ENCODE measurements at regions not wholly inside any gene's neighbourhood (a gene's known extent, or its start where the extent isn't known, plus 50 kb on each side); places are given as distances from the start of the nearest gene placed in this dataset.

- Mint-ChIP-seq H3K27me3 (ENCODE audit: low read depth) (no peaks in the 10 kb centered on the region), H3K4me1 (no peaks in the 10 kb centered on the region), H3K27ac (no peak overlapping the region), H3K9me3 (no peaks in the 10 kb centered on the region), H3K4me3 (no peak overlapping the region), H3K36me3 (ENCODE audit: low read depth) (no peaks in the 10 kb centered on the region)
- TF ChIP-seq, protein P1, sequence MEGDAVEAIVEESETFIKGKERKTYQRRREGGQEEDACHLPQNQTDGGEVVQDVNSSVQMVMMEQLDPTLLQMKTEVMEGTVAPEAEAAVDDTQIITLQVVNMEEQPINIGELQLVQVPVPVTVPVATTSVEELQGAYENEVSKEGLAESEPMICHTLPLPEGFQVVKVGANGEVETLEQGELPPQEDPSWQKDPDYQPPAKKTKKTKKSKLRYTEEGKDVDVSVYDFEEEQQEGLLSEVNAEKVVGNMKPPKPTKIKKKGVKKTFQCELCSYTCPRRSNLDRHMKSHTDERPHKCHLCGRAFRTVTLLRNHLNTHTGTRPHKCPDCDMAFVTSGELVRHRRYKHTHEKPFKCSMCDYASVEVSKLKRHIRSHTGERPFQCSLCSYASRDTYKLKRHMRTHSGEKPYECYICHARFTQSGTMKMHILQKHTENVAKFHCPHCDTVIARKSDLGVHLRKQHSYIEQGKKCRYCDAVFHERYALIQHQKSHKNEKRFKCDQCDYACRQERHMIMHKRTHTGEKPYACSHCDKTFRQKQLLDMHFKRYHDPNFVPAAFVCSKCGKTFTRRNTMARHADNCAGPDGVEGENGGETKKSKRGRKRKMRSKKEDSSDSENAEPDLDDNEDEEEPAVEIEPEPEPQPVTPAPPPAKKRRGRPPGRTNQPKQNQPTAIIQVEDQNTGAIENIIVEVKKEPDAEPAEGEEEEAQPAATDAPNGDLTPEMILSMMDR (IDR thresholded peaks at IDR 0.05; ENCODE audit: unreplicated experiment in 3 of 3), result no peak
These were observed 931.0 kb upstream of the INTU start for GRCh38 chr4:126701756-126702155.

GRCh38 chr4:126702747-126703146 is 930.0 kb upstream of the INTU start:
- H3K27me3 Mint-ChIP-seq (ENCODE audit: low read depth), result no peaks in the 10 kb centered on the region
- no peak overlapping the region for H3K27ac Mint-ChIP-seq
- H3K9me3 Mint-ChIP-seq, result no peaks in the 10 kb centered on the region
- H3K4me3 Mint-ChIP-seq, result no peak overlapping the region
- TF ChIP-seq, protein P1 (IDR thresholded peaks at IDR 0.05; ENCODE audit: unreplicated experiment in 3 of 3), result no peak
- no peaks in the 10 kb centered on the region for H3K4me1 Mint-ChIP-seq
- no peaks in the 10 kb centered on the region for H3K36me3 Mint-ChIP-seq (ENCODE audit: low read depth)

GRCh38 chr4:126705266-126705665 is 927.5 kb upstream of the INTU start:
- H3K9me3 Mint-ChIP-seq, result no peaks in the 10 kb centered on the region
- no peak overlapping the region for H3K4me3 Mint-ChIP-seq
- H3K27ac Mint-ChIP-seq, result no peak overlapping the region
- no peaks in the 10 kb centered on the region for H3K4me1 Mint-ChIP-seq
- H3K36me3 Mint-ChIP-seq (ENCODE audit: low read depth), result no peaks in the 10 kb centered on the region
- TF ChIP-seq, protein P1 (IDR thresholded peaks at IDR 0.05; ENCODE audit: unreplicated experiment in 3 of 3), result no peak
- no peaks in the 10 kb centered on the region for H3K27me3 Mint-ChIP-seq (ENCODE audit: low read depth)

DNA sequence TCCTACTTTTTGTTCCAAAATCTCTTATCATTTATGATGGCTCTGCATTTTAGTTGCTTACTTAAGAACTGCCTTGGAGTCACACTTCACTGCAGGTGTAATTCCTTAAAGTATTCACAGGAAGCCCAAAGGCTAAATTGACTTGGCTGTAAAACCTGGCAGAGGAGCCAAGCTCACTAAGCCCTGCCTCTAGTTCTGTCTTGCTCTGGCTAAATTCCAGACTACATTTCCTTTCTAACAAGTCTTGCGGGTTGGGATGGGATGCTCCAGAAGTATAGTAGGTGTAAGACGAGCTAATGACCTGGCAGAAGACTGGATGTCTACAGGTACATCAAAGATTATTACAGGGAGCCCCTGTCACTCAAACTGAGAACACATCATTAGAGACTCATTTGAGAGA is 924.0 kb upstream of the INTU start:
- no peaks in the 10 kb centered on the region for H3K9me3 Mint-ChIP-seq

DNA sequence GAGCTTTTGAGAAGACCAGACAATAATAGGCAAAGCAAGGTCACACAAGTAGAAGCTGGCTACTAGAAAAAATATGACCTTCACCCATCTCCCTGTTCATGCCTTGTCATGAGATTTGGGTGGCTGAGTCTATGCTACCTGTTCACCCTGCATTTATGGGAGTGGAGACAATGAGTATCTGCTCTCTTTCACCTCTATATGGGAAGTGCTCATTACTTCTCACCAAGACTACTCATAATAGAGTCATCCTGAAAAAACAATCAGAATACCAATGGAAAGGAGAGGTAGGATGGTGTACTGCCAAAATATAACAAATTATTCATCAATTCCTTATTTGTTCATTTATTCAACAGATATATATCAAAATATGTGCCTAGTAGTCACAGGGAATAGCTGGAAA is 921.8 kb upstream of the INTU start:
- Mint-ChIP-seq H3K27ac (no peak overlapping the region), H3K4me3 (no peak overlapping the region), H3K4me1 (no peaks in the 10 kb centered on the region), H3K9me3 (no peaks in the 10 kb centered on the region), H3K27me3 (ENCODE audit: low read depth) (no peaks in the 10 kb centered on the region), H3K36me3 (ENCODE audit: low read depth) (no peaks in the 10 kb centered on the region)
- TF ChIP-seq, protein P1 (IDR thresholded peaks at IDR 0.05; ENCODE audit: unreplicated experiment in 3 of 3), result no peak

More for the DNA sequence above, 924.0 kb upstream of the INTU start:
- Mint-ChIP-seq H3K4me1 (no peaks in the 10 kb centered on the region), H3K27ac (no peak overlapping the region), H3K36me3 (ENCODE audit: low read depth) (no peaks in the 10 kb centered on the region), H3K4me3 (no peak overlapping the region), H3K27me3 (ENCODE audit: low read depth) (no peaks in the 10 kb centered on the region)
- TF ChIP-seq, protein P1 (IDR thresholded peaks at IDR 0.05; ENCODE audit: unreplicated experiment in 3 of 3), result no peak

DNA sequence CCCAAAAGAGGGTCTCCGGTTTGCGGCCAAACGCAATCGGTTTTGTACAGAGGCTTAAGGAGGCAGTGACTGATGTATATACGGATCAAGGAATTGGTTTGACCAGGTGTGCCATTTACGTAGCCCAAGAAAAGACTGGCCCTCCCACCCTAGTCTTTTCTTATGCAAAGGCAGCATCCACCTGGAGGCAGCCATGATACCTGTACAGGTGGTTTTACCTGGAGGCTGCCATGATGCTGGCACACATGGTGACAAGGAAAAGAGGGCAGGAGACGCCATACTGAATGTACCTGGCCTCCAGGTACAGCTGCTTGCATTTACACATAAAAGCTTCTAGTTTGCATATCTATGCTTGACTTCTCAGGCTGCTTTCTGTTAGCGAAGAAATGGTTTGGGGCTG is 917.7 kb upstream of the INTU start:
- no peaks in the 10 kb centered on the region for H3K4me1 Mint-ChIP-seq
- H3K27me3 Mint-ChIP-seq (ENCODE audit: low read depth), result no peaks in the 10 kb centered on the region
- H3K27ac Mint-ChIP-seq, result no peak overlapping the region
- TF ChIP-seq, protein P1 (IDR thresholded peaks at IDR 0.05; ENCODE audit: unreplicated experiment in 3 of 3), result no peak
- no peak overlapping the region for H3K4me3 Mint-ChIP-seq
- no peaks in the 10 kb centered on the region for H3K9me3 Mint-ChIP-seq
- no peaks in the 10 kb centered on the region for H3K36me3 Mint-ChIP-seq (ENCODE audit: low read depth)

All from nephron (organoid).